ENCODE measurements at regions not wholly inside any gene's neighbourhood (a gene's known extent, or its start where the extent isn't known, plus 50 kb on each side); places are given as distances from the start of the nearest gene placed in this dataset.
"Not testable (repeated sequence)": the region's sequence is repeated elsewhere in the genome, so short reads cannot be mapped to it uniquely, and the experiment has no call there.

DNA sequence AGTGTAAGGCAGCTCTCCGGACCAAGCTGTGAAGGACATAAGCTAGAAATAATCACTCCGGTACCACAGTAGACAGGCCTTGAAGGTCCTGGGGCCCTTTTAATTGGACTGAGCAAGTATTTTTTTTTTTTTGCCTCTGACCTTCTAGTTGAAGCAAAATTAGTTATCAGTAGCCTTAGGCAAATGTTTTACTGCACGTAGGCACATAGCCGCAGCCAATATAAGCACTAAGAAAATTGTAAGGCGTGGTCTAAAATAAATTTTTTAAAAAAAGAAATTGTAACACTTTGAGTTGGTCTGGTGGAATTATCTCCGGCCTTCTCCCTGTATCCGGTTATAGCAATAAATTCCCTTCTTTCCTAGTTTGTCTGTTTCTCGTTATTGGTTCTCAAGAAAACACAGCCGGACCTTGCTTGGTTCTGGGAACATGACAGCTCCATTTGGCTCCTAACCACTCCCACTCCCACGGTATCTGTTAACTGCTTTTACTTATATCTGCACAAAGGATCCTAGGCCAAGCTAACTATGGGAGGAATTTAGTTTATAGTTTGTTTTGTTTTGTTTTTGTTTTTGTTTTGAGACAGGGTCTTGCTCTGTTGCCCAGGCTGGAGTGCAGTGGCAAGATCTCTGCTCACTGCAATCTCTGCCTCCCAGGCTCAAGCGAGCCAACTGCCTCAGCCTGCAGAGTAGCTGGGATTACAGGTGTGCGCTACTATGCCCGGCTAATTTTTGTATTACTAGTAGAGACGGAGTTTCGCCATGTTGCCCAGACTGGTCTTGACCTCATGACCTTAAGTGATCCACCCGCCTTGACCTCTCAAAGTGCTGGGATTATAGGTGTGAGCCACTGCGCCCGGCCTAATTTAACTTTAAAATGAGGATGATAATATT is 124.4 kb upstream of the KIF5B start:
- H3K4me3 ChIP-seq (ENCODE audit: low read depth, low read length), result no peak overlapping the region
- POLR2A ChIA-PET, result no interaction called here
- intact Hi-C loops (cut with micrococcal nuclease; ENCODE audit: unreplicated experiment), result no loop called here
- no peaks in the 10 kb centered on the region for H3K27me3 ChIP-seq (replicated peaks; ENCODE audit: control insufficient read depth, insufficient read depth, low read length)
- Mint-ChIP-seq H3K36me3 (ENCODE audit: insufficient read depth, unreplicated experiment) (no peaks in the 10 kb centered on the region), H3K4me1 (ENCODE audit: low read depth, unreplicated experiment) (peaks cover 11% of the 10 kb centered on the region), H3K4me3 (ENCODE audit: unreplicated experiment) (no peak overlapping the region), H3K27ac (ENCODE audit: unreplicated experiment) (no peak overlapping the region), H3K9me3 (ENCODE audit: unreplicated experiment) (no peaks in the 10 kb centered on the region), H3K27me3 (ENCODE audit: insufficient read depth, unreplicated experiment) (no peaks in the 10 kb centered on the region)
- BruUV-seq (replicated peaks), result no TSS peak
- no peaks in the 10 kb centered on the region for H3K9me3 ChIP-seq
- TF ChIP-seq, protein P1, sequence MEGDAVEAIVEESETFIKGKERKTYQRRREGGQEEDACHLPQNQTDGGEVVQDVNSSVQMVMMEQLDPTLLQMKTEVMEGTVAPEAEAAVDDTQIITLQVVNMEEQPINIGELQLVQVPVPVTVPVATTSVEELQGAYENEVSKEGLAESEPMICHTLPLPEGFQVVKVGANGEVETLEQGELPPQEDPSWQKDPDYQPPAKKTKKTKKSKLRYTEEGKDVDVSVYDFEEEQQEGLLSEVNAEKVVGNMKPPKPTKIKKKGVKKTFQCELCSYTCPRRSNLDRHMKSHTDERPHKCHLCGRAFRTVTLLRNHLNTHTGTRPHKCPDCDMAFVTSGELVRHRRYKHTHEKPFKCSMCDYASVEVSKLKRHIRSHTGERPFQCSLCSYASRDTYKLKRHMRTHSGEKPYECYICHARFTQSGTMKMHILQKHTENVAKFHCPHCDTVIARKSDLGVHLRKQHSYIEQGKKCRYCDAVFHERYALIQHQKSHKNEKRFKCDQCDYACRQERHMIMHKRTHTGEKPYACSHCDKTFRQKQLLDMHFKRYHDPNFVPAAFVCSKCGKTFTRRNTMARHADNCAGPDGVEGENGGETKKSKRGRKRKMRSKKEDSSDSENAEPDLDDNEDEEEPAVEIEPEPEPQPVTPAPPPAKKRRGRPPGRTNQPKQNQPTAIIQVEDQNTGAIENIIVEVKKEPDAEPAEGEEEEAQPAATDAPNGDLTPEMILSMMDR (IDR thresholded peaks at IDR 0.05; ENCODE audit: insufficient read depth in 1 of 2, low read depth in 1 of 2, low read length in 1 of 2, severe bottlenecking in 1 of 2, unreplicated experiment in 1 of 2), result no peak
- no peak for DNase-seq
- 0 out of 2 replicates have a peak, but pooled peaks cover 4% of the 10 kb centered on the region for H3K4me1 ChIP-seq
- CTCF ChIA-PET, result interaction anchor here (0.6 to 1.5 kb wide), 2 partner anchors 10 to 15 kb away, joined by 4 to 5 read pairs; no protein-coding TSS in a partner anchor
- H3K36me3 ChIP-seq (ENCODE audit: control insufficient read depth, insufficient read depth, low read length), result no peaks in the 10 kb centered on the region

DNA sequence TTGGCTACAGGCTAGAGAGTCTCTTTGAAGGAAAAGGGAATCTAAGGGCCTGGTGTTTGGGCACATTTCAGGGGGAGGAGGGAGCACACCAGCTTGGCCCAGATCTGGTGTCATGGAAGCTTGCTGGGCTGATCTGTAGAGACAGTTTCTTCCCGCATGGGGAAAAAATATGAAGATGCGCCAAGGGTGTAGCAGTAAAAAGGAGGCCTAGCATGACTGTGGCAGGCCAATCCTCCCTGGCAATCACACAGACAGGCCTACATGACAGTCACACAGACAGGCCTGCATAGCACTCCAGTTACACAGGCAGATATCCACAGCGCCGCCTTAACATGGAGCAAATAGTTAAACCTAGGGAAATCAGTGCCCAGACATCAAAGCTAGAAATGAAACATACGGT is 123.6 kb upstream of the KIF5B start:
- BruUV-seq (replicated peaks), result no TSS peak
- Histone ChIP-seq H3K36me3 (ENCODE audit: control insufficient read depth, insufficient read depth, low read length) (no peaks in the 10 kb centered on the region), H3K4me3 (ENCODE audit: low read depth, low read length) (no peak overlapping the region), H3K9me3 (no peaks in the 10 kb centered on the region), H3K4me1 (0 out of 2 replicates have a peak, but pooled peaks cover 4% of the 10 kb centered on the region), H3K27me3 (replicated peaks; ENCODE audit: control insufficient read depth, insufficient read depth, low read length) (no peaks in the 10 kb centered on the region)
- Mint-ChIP-seq H3K27me3 (ENCODE audit: insufficient read depth, unreplicated experiment) (no peaks in the 10 kb centered on the region), H3K4me1 (ENCODE audit: low read depth, unreplicated experiment) (peaks cover 11% of the 10 kb centered on the region), H3K9me3 (ENCODE audit: unreplicated experiment) (no peaks in the 10 kb centered on the region), H3K27ac (ENCODE audit: unreplicated experiment) (no peak overlapping the region), H3K4me3 (ENCODE audit: unreplicated experiment) (no peak overlapping the region), H3K36me3 (ENCODE audit: insufficient read depth, unreplicated experiment) (no peaks in the 10 kb centered on the region)
- TF ChIP-seq, protein P1 (IDR thresholded peaks at IDR 0.05; ENCODE audit: insufficient read depth in 1 of 2, low read depth in 1 of 2, low read length in 1 of 2, severe bottlenecking in 1 of 2, unreplicated experiment in 1 of 2), result no peak
- ChIA-PET CTCF (interaction anchor here (0.6 to 1.5 kb wide), 3 partner anchors 9 to 47 kb away, joined by 3 to 5 read pairs (median 3); no protein-coding TSS in a partner anchor), POLR2A (no interaction called here)
- DNase-seq, result no peak
- intact Hi-C loops (cut with micrococcal nuclease; ENCODE audit: unreplicated experiment), result no loop called here

DNA sequence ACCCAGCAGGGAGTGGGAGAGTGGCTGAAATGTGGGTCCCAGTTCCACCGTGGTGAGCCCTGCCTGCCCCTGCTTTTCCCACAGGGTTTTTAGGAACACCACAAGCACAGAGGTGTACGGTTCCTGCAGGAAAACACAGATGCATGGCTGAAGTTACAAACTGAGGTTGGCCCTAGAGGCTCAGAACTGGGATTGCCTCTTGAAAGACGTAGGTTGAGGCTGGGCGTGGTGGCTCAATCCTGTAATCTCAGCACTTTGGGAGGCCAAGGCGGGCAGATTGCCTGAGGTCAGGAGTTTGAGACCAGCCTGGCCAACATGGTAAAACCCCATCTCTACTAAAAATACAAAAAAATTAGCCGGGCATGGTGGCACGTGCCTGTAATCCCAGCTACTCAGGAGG is 121.4 kb upstream of the KIF5B start:
- DNase-seq, result peak in 1 of 2 experiments; percentile 25
- POLR2A ChIA-PET; H3K4me3 ChIP-seq (ENCODE audit: low read depth, low read length); H3K27me3 ChIP-seq (replicated peaks; ENCODE audit: control insufficient read depth, insufficient read depth, low read length); H3K36me3 Mint-ChIP-seq (ENCODE audit: insufficient read depth, unreplicated experiment); H3K9me3 ChIP-seq; H3K4me3 Mint-ChIP-seq (ENCODE audit: unreplicated experiment); intact Hi-C loops (cut with micrococcal nuclease; ENCODE audit: unreplicated experiment); H3K36me3 ChIP-seq (ENCODE audit: control insufficient read depth, insufficient read depth, low read length); H3K9me3 Mint-ChIP-seq (ENCODE audit: unreplicated experiment); BruUV-seq (replicated peaks); H3K4me1 ChIP-seq; CTCF ChIA-PET; H3K27me3 Mint-ChIP-seq (ENCODE audit: insufficient read depth, unreplicated experiment); H3K27ac Mint-ChIP-seq (ENCODE audit: unreplicated experiment): not testable (repeated sequence)
- H3K4me1 Mint-ChIP-seq (ENCODE audit: low read depth, unreplicated experiment), result peaks cover 11% of the 10 kb centered on the region

Measured in Caco-2 (cell line).